Fibroblast of pulmonary artery (primary cell): ENCODE measurements at regions not wholly inside any gene's neighbourhood (a gene's known extent, or its start where the extent isn't known, plus 50 kb on each side); places are given as distances from the start of the nearest gene placed in this dataset.

Source experiments
- DNase-seq: peaks from one replicate; pipeline ENCODE4 v3.0.0-alpha.2; 2010; ENCODE audit warnings: low read depth
- H3K4me3 ChIP-seq: replicated peaks from 2 replicates; pipeline ENCODE4 v1.5.1; 2011; ENCODE audit warnings: low read depth, mild to moderate bottlenecking, control low read depth, low read length, moderate library complexity
- TF ChIP-seq, protein P1 (sequence below): IDR thresholded peaks from 2 replicates; pipeline ENCODE4 v1.5.1; 2011; ENCODE audit warnings: mild to moderate bottlenecking, control low read depth, low read length, inconsistent platforms; ENCODE audit errors: missing control alignments

DNA sequence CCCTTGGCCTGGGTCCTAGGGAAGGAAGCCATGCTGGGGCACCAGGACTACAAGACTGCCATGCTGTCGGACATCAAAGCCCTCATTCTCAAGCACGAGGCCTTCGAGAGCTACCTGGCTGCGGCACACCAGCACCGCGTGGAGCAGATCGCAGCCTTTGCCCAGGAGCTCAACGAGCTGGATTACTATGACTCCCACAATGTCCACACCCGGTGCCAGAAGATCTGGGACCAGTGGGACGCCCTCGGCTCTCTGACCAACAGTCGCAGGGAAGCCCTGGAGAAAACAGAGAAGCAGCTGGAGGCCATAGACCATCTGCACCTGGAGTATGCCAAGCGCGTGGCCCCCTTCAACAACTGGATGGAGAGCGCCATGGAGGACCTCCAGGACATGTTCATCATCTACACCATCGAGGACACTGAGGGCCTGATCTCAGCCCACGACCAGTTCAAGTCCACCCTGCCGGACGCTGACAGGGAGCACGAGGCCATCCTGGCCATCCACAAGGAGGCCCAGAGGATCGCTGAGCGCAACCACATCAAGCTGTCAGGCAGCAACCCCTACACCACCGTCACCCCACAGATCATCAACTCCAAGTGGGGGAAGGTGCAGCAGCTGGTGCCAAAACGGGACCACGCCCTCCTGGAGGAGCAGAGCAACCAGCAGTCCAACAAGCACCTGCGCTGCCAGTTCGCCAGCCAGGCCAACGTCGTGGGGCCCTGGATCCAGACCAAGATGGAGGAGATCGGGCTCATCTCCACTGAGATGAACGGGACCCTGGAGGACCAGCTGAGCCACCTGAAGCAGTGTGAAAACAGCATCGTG, 487.0 kb downstream of the TRAM1L1 start:
- H3K4me3 ChIP-seq: no peak overlapping the region
- TF ChIP-seq, protein P1, sequence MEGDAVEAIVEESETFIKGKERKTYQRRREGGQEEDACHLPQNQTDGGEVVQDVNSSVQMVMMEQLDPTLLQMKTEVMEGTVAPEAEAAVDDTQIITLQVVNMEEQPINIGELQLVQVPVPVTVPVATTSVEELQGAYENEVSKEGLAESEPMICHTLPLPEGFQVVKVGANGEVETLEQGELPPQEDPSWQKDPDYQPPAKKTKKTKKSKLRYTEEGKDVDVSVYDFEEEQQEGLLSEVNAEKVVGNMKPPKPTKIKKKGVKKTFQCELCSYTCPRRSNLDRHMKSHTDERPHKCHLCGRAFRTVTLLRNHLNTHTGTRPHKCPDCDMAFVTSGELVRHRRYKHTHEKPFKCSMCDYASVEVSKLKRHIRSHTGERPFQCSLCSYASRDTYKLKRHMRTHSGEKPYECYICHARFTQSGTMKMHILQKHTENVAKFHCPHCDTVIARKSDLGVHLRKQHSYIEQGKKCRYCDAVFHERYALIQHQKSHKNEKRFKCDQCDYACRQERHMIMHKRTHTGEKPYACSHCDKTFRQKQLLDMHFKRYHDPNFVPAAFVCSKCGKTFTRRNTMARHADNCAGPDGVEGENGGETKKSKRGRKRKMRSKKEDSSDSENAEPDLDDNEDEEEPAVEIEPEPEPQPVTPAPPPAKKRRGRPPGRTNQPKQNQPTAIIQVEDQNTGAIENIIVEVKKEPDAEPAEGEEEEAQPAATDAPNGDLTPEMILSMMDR: no peak
- no peak for DNase-seq

DNA sequence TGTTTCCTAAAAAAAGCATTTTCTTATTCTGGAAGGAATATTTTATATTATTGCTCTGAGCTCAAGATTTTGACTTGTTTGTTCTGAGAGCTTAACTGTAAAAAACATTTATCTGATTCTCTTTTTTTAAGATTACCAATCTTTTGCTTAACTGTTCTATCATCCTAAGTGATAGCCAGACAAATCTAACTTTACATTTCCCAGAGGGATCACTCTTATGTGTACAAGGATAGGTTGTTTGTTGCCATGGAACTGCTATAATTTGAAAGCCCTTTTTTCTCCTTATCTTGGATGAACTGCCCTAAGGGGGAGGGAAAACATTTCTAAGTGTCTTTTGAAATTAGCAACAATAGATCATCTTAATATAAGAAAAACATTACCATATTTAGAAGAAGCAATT, 494.7 kb downstream of the TRAM1L1 start:
- H3K4me3 ChIP-seq: no peak overlapping the region
- no peak for DNase-seq
- TF ChIP-seq, protein P1: no peak

DNA sequence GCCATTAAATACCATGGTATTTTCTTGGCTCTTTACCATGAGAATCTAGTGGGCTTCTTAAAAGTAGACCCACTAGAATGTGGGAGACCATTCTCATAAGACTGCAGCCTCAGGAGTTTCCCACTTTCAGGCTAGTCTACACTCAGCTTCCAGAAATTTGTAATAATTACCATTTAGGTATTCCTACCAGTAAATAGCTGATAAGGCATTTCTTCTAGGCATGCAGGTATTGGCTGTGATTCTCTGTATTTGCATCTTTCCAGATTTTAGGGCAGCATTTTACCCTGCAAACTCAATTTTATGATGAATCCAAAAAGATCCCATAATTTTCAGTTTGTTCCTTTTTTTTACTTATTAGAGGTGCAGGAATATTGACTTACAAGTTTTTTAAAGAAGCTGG, 496.6 kb downstream of the TRAM1L1 start:
- DNase-seq: no peak
- TF ChIP-seq, protein P1: no peak
- H3K4me3 ChIP-seq: no peak overlapping the region

DNA sequence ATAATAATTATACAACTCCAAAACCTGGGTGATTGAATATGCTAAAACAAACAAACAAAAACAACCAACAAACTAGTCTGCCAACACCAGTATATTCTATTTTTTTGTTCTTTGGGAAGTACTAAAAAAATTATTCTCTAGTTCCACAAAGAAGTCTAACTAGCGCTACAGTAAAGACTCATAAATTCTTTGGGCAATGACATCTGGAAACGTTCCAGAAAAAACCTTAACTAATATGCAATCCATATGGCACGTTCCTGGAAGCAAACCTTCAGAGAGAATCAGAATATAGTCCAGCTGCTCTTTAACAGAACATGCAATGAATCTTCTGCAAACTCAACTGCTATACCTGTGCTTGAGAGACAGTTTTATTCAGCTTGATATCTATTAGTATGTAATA, 500.1 kb downstream of the TRAM1L1 start:
- TF ChIP-seq, protein P1: no peak
- no peak for DNase-seq
- H3K4me3 ChIP-seq: no peak overlapping the region

DNA sequence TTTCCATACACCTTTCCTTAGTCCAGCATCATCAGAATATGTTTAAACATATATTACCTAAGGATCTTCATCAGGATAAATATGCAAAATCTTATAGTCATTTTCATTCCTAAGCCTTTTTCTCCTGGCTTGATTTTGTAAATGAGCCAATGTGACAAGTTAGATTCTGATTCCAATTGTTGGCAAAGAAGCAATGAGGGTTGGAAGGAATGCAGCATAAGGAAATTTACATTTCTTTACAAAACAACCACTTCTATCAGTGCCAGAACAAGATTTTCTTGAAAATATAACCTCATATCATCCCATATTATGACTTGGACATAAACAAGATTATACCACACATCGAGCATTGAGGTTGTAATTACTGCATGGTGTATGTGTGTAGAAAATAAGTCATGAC, 508.1 kb downstream of the TRAM1L1 start:
- DNase-seq: no peak
- no peak overlapping the region for H3K4me3 ChIP-seq
- TF ChIP-seq, protein P1: no peak

DNA sequence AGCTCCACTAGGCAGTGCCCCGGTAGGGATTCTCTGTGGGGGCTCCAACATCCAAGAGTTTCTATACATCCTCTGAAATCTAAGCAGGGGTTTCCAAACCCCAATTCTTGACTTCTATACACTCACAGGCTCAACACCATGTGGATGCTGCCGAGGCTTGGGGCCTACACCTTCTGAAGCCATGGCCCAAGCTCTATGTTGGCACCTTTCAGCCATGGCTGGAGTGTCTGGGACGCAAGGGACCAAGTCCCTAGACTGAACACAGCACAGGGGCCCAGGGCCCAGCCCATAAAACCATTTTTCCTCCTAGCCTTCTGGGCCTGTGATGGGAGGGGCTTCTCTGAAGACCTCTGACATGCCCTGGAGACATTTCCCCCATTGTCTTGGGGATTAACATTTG, 511.8 kb downstream of the TRAM1L1 start:
- no peak for DNase-seq
- no peak overlapping the region for H3K4me3 ChIP-seq
- TF ChIP-seq, protein P1: no peak

DNA sequence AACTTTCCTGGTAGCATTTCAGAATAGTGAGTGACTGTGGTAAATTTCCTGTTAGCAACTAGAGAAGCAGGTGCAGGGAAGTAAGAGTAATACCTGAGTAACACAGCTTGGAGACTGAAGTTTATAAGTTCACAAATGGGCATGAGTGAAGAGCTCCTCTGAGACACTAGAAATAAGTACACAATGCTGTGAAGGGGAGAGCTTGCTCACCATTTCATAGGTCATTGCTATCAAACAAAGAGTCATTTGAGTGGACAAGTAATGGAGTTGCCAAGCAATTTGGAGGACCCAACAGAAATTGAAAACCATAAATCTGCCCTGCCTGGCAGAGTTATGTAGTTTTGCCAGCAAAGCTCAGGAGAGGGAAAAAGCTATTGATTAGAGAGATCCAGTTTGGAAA, 523.6 kb downstream of the TRAM1L1 start:
- no peak for DNase-seq
- TF ChIP-seq, protein P1: no peak

More for the DNA sequence above, 523.6 kb downstream of the TRAM1L1 start:
- H3K4me3 ChIP-seq: no peak overlapping the region
